Body of pancreas (tissue), 4 donors: ENCODE measurements at regions not wholly inside any gene's neighbourhood (a gene's known extent, or its start where the extent isn't known, plus 50 kb on each side); places are given as distances from the start of the nearest gene placed in this dataset.
"Not testable (repeated sequence)": the region's sequence is repeated elsewhere in the genome, so short reads cannot be mapped to it uniquely, and the experiment has no call there.

Experiments used
- ATAC-seq: fragments of 150-250 bp; one replicate; pipeline ENCODE4 v1.9.1; 2016
- DNase-seq, 4 donors: peaks; one replicate each; pipeline ENCODE4 v3.0.0-alpha.2; 2019
- H3K27ac ChIP-seq, 4 donors: fragments of 200-600 bp; sonication (generic); 1 replicate in 3 of 4; 2 replicates in 1 of 4; pipeline versions ENCODE4 v1.5.1 to v1.6.1; 2016 to 2019; ENCODE audit warnings: mild to moderate bottlenecking in 1 of 4, mixed read lengths in 1 of 4, moderate library complexity in 1 of 4
- H3K27me3 ChIP-seq, 2 donors: fragments of 200-600 bp; sonication (generic); one replicate each; pipeline ENCODE4 v1.6.0; 2016; ENCODE audit warnings: mild to moderate bottlenecking in 1 of 2
- H3K36me3 ChIP-seq, 2 donors: fragments of 200-600 bp; sonication (generic); replicated peaks in 1 of 2; 2 replicates each; pipeline ENCODE4 v1.5.1; 2016; ENCODE audit warnings: low read depth in 2 of 2; ENCODE audit not compliant: insufficient read depth in 1 of 2
- H3K4me1 ChIP-seq: fragments of 200-600 bp; sonication (generic); one replicate; pipeline ENCODE4 v1.6.0; 2016
- H3K4me3 ChIP-seq, 2 donors: fragments of 200-600 bp; sonication (generic); 1 replicate in 1 of 2; 2 replicates in 1 of 2; pipeline ENCODE4 v1.5.1; 2016 to 2019
- H3K9me3 ChIP-seq, 3 donors: fragments of 200-600 bp; sonication (generic); 1 replicate in 2 of 3; 2 replicates in 1 of 3; pipeline ENCODE4 v1.5.1; 2016
- POLR2A ChIP-seq, 3 donors: fragments of 450-650 bp; IDR thresholded peaks; one replicate each; pipeline ENCODE4 v1.6.1; 2016; ENCODE audit warnings: antibody characterized with exemption in 3 of 3, mild to moderate bottlenecking in 2 of 3
- WGBS, 2 donors: methylation state at CpG; one replicate each; pipeline ENCODE4 v1.1.5; 2017; 5-methylcytosine and 5-hydroxymethylcytosine counted together
- intact Hi-C: fragments of 100-400 bp; cut with DNase I; formaldehyde crosslinking; loops from one replicate; pipeline ENCODE4 v1.15.1; 2023
- TF ChIP-seq, protein P1 (sequence below), 7 experiments: fragments of 450-650 bp in 4 of 7; fragments of 200-600 bp in 3 of 7; sonication (generic) in 3 of 7; IDR thresholded peaks; one replicate each; pipeline ENCODE4 v1.5.1; 2016 to 2019; ENCODE audit warnings: antibody characterized with exemption in 7 of 7

DNA sequence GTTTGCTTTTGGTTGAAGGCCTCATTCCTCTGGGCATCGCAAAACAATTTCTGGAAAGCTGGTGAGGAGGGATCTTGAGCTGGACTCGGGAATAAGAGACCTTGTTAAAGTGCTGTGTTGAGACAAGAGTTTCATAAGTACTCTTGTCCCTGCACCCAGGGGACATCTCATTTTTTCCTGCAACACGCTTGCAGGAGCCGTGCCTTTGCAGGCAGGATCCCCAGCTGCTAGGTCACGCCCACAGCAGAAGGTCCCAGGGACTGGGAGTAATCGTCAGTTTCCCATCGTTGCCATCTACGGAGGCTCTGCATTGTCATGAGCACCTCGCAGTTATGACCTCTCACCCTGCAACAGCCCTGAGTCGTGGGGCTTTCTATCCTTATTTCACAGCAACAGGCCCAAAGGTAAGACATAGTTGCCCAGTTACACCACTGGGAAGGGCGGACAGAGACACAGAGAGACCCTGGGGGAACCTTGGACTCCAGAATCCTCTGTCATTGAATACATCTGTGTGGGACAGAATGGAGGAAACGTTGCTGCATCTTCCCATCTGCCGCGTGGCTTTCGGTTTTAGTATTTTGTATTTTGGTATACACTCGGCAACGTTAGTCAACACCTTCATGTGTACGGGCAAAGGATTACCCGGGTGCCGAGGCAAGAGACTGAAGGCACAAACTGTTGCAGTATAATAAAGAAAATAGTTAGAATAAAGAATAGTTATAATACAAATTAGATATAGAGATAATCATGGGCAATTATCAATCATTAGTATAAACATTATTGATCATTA lies 60.4 kb upstream of the DMRTB1 start:
- Histone ChIP-seq H3K27me3 (no peaks in the 10 kb centered on the region), H3K36me3 (no peaks in the 10 kb centered on the region), H3K4me1 (no peaks in the 10 kb centered on the region), H3K27ac (no peak overlapping the region), H3K4me3 (no peak overlapping the region), H3K9me3 (no peaks in the 10 kb centered on the region)
- intact Hi-C loops, result no loop called here
- no peak for TF ChIP-seq POLR2A (IDR thresholded peaks at IDR 0.05)
- TF ChIP-seq, protein P1, sequence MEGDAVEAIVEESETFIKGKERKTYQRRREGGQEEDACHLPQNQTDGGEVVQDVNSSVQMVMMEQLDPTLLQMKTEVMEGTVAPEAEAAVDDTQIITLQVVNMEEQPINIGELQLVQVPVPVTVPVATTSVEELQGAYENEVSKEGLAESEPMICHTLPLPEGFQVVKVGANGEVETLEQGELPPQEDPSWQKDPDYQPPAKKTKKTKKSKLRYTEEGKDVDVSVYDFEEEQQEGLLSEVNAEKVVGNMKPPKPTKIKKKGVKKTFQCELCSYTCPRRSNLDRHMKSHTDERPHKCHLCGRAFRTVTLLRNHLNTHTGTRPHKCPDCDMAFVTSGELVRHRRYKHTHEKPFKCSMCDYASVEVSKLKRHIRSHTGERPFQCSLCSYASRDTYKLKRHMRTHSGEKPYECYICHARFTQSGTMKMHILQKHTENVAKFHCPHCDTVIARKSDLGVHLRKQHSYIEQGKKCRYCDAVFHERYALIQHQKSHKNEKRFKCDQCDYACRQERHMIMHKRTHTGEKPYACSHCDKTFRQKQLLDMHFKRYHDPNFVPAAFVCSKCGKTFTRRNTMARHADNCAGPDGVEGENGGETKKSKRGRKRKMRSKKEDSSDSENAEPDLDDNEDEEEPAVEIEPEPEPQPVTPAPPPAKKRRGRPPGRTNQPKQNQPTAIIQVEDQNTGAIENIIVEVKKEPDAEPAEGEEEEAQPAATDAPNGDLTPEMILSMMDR (IDR thresholded peaks at IDR 0.05), result no peak
- 67 to 76% methylated on average over 19 to 20 of the region's 20 CpGs for whole genome bisulfite sequencing, 2 donors
- no peak for DNase-seq
- ATAC-seq, result no peak

DNA sequence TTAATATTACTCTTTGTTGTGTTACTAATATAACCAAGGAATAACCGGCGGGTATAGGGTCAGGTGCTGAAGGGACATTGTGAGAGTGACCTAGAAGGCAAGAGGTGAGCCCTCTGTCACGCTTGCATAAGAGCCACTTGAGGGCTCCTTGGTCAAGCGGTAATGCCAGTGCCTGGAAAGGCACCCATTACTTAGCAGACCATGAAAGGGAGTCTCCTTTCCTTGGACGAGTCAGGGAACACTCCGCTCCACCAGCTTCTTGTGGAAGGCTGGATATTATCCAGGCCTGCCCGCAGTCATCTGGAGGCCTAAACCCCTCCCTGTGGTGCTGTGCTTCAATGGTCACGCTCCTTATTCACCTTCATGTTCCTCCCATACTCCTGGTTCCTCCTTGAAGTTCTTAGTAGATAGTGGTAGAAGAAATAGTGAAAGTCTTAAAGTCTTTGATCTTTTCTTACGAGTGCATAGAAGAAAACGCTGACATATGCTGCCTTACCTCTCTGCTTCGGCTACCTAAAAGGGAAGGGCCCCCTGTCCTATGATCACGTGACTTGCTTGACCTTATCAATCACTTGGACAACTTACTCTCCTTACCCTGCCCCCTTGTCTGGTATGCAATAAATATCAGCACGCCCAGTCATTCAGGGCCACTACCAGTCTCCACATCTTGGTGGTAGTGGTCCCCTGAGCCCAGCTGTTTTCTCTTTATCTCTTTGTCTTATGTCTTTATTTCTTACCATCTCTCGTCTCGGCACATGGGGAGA lies 59.6 kb upstream of the DMRTB1 start:
- H3K27me3 ChIP-seq, H3K36me3 ChIP-seq, DNase-seq, intact Hi-C loops, H3K4me3 ChIP-seq, H3K27ac ChIP-seq, H3K4me1 ChIP-seq, H3K9me3 ChIP-seq, ATAC-seq: not testable (repeated sequence)
- WGBS, 2 donors, result 80% methylated on average over 15 of the region's 15 CpGs

DNA sequence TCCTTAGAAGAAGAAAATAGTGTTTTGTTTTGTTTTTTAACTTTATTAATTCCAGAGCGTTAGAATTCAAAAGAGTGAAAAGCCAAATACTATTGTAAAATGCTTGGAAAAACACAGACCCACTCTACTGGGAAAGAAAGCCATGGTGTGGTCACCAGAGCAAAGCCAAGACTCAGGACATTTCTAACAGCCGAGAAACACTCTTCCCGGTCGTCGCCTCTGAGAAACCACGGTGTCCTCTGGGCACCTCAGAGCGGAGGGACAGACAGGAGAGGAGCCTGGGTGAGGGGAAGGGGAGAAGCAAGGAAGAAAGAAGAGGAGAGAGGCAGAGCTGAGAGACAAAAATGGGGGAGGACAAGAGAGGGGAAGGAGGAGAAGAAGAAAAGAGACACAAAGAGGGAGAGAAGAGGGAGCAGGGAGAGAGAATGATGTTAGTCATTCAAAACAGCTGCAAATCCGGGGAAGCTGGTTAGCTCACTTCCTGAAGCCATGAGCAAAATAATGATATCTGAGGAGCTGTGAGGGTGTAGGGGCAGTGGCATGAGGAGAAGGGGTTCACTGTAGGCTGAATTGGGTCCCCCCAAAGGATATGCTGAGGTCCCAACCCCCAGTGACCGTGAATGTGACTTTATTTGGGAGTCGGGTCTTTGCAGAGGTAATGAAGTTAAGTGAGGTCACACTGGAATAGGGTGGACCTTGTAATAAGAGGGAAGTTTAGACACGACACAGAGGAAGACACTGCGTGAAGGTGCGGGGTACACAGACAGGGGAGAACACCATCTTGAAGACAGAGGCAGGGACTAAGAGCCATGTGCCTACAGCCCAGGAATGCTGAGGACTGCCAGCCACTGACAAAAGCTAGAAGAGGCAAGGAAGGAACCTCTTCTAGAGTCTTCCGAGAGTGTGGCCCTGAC lies 58.2 kb upstream of the DMRTB1 start:
- TF ChIP-seq, protein P1 (IDR thresholded peaks at IDR 0.05), result no peak
- no peak for TF ChIP-seq POLR2A (IDR thresholded peaks at IDR 0.05)

DNA sequence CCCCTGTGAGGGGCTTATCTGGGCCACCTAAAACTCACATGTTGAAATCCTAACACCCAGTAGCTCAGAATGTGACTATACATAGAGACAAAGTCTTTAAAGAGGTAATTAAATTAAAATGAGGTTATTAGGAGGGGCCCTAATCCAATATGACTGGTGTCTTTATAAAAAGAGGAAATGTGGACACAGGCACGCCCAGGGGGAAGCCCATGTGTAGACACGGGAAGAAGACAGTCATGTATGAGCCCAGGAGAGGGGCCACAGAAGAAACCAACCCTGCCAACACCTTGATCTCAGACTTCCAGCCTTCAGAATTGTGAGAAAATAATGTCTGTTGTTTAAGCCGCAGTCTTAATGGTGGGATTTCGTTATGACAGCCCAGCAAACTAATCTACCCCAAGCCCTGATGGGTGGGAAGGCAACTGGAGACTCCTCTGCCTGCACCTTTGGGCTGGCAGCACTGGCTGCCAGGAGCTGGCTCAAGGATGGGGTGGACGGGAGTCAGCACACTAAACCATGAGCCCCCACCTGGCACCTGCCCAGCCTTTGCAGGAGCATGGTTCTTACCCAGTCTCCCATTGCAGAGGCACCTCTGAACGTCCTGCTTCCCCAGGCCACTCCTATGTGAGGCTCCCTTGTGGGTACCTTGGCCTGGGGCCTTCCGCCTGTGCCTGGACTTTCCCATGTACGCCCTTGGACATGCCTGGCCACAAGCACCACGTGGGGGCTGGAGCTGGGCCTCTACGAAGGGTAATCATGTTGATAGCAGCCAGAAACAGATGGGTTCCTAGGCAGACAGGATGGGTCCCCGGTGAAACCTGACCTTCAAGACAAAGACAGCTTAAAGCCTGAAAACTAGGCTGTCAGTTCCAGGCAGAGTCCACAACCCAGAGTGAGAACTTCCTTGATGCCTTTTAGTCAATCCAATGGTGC lies 57.1 kb upstream of the DMRTB1 start:
- intact Hi-C loops, result no loop called here
- Histone ChIP-seq H3K27me3 (no peaks in the 10 kb centered on the region), H3K9me3 (no peaks in the 10 kb centered on the region), H3K4me1 (no peaks in the 10 kb centered on the region), H3K36me3 (no peaks in the 10 kb centered on the region), H3K4me3 (no peak overlapping the region), H3K27ac (no peak overlapping the region)
- DNase-seq, result no peak
- WGBS, 2 donors, result 75 to 78% methylated on average over 4 to 11 of the region's 11 CpGs
- TF ChIP-seq POLR2A (IDR thresholded peaks at IDR 0.05), result no peak
- TF ChIP-seq, protein P1 (IDR thresholded peaks at IDR 0.05), result no peak
- ATAC-seq, result no peak

More for the DNA sequence above, 58.2 kb upstream of the DMRTB1 start:
- intact Hi-C loops, result no loop called here
- H3K9me3 ChIP-seq, result no peaks in the 10 kb centered on the region
- no peak for DNase-seq
- no peaks in the 10 kb centered on the region for H3K27me3 ChIP-seq
- ATAC-seq, result no peak
- no peak overlapping the region for H3K4me3 ChIP-seq
- H3K36me3 ChIP-seq, result no peaks in the 10 kb centered on the region
- H3K27ac ChIP-seq, result no peak overlapping the region
- H3K4me1 ChIP-seq, result no peaks in the 10 kb centered on the region
- WGBS, 2 donors, result 77 to 78% methylated on average over 14 of the region's 14 CpGs
